B cell (primary cell): ENCODE measurements at regions not wholly inside any gene's neighbourhood (a gene's known extent, or its start where the extent isn't known, plus 50 kb on each side); places are given as distances from the start of the nearest gene placed in this dataset.

Source experiments
- ATAC-seq: fragments of 200-7000 bp; cut with Tn5 transposase; one replicate; pipeline ENCODE4 v1.10.0; 2021; ENCODE audit warnings: low read depth, mild to moderate bottlenecking, moderate number of reproducible peaks, moderate library complexity
- CTCF ChIA-PET: fragments of 350-600 bp; sonication (Branson Sonifier 250); formaldehyde crosslinking; loops from one replicate; lab custom pipeline; 2021; ENCODE audit warnings: antibody characterized with exemption, inconsistent platforms; lab: Charles Lee
- POLR2A ChIA-PET: fragments of 350-600 bp; sonication (Branson Sonifier 250); formaldehyde crosslinking; loops from one replicate; lab custom pipeline; 2021; ENCODE audit warnings: antibody characterized with exemption; lab: Charles Lee
- DNase-seq: peaks from one replicate; pipeline ENCODE4 v3.0.0; 2013
- H2AFZ ChIP-seq: 2 replicates; pipeline ENCODE4 v1.6.1; 2012; ENCODE audit warnings: mild to moderate bottlenecking, low read depth, low read length; ENCODE audit not compliant: insufficient read depth, poor library complexity, severe bottlenecking
- H3K27ac ChIP-seq, 2 donors: 1 replicate in 1 of 2; 2 replicates in 1 of 2; pipeline ENCODE4 v1.5.1; 2012 to 2013; ENCODE audit warnings: low read length in 2 of 2, mild to moderate bottlenecking in 2 of 2, moderate library complexity in 1 of 2
- H3K27me3 ChIP-seq, 4 experiments: fragments of 200-600 bp in 1 of 4; sonication (generic) in 1 of 4; replicated peaks in 1 of 4; 1 replicate in 2 of 4; 2 replicates in 2 of 4; pipeline versions ENCODE4 v1.6.1 to v1.7.0; 2013 to 2016; ENCODE audit warnings: low read length in 3 of 4, mild to moderate bottlenecking in 2 of 4, mixed read lengths in 1 of 4, moderate library complexity in 1 of 4; ENCODE audit not compliant: insufficient read depth in 4 of 4, control insufficient read depth in 3 of 4; ENCODE audit errors: control extremely low read depth in 1 of 4
- H3K36me3 ChIP-seq, 2 experiments: replicated peaks in 1 of 2; 1 replicate in 1 of 2; 2 replicates in 1 of 2; pipeline versions ENCODE4 v1.6.1 to v1.7.1; 2013; ENCODE audit warnings: low read length in 1 of 2; ENCODE audit not compliant: insufficient read depth in 2 of 2, control insufficient read depth in 1 of 2; ENCODE audit errors: control extremely low read depth in 1 of 2, extremely low read depth in 1 of 2
- H3K4me1 ChIP-seq, 2 donors: fragments of 200-600 bp in 1 of 2; sonication (generic) in 1 of 2; 1 replicate in 1 of 2; 2 replicates in 1 of 2; pipeline versions ENCODE4 v1.5.1 to v1.6.1; 2013 to 2017; ENCODE audit warnings: low read length in 2 of 2; ENCODE audit not compliant: control insufficient read depth in 2 of 2, insufficient read depth in 2 of 2
- H3K4me2 ChIP-seq: replicated peaks from 2 replicates; pipeline ENCODE3; 2012; ENCODE audit warnings: mild to moderate bottlenecking, low read depth, low read length; ENCODE audit not compliant: poor library complexity, severe bottlenecking
- H3K4me3 ChIP-seq, 5 experiments: fragments of 200-600 bp in 1 of 5; sonication (generic) in 1 of 5; 1 replicate in 3 of 5; 2 replicates in 2 of 5; pipeline versions ENCODE4 v1.5.1 to v1.7.0; 2011 to 2016; ENCODE audit warnings: low read length in 4 of 5, mild to moderate bottlenecking in 4 of 5, low read depth in 2 of 5, control low read depth in 1 of 5, moderate library complexity in 1 of 5; ENCODE audit not compliant: insufficient read depth in 1 of 5; ENCODE audit errors: control extremely low read depth in 1 of 5, extremely low read depth in 1 of 5
- H3K79me2 ChIP-seq: fragments of 200-600 bp; sonication (generic); one replicate; pipeline ENCODE4 v1.6.0; 2016; ENCODE audit warnings: low read length; ENCODE audit not compliant: control insufficient read depth, insufficient read depth
- H3K9ac ChIP-seq: fragments of 200-600 bp; sonication (generic); 2 replicates; pipeline ENCODE4 v1.6.1; 2017; ENCODE audit warnings: mild to moderate bottlenecking, low read length, moderate library complexity
- H3K9me3 ChIP-seq, 3 donors: one replicate each; pipeline versions ENCODE4 v1.6.1 to v1.7.1; 2013; ENCODE audit warnings: low read length in 2 of 3; ENCODE audit not compliant: control insufficient read depth in 2 of 3, insufficient read depth in 1 of 3; ENCODE audit errors: control extremely low read depth in 1 of 3
- H4K20me1 ChIP-seq: 2 replicates; pipeline ENCODE4 v1.6.0; 2012; ENCODE audit warnings: mild to moderate bottlenecking, low read length; ENCODE audit not compliant: insufficient read depth, control insufficient read depth, poor library complexity, severe bottlenecking
- H3K27ac Mint-ChIP-seq: one replicate; pipeline ENCODE4 v1.8.0; 2021; ENCODE audit warnings: mixed read lengths
- H3K27me3 Mint-ChIP-seq: one replicate; pipeline ENCODE4 v1.8.0; 2021; ENCODE audit warnings: mixed read lengths
- H3K4me1 Mint-ChIP-seq: one replicate; pipeline ENCODE4 v1.8.0; 2021; ENCODE audit warnings: mixed read lengths
- H3K4me3 Mint-ChIP-seq: one replicate; pipeline ENCODE4 v1.8.0; 2021; ENCODE audit warnings: mixed read lengths
- H3K9me3 Mint-ChIP-seq: one replicate; pipeline ENCODE4 v1.8.0; 2022; ENCODE audit warnings: mixed read lengths; ENCODE audit not compliant: insufficient read depth
- CTCF ChIP-seq: fragments of 200-600 bp; IDR thresholded peaks from one replicate; pipeline ENCODE4 v1.8.0; 2022; ENCODE audit warnings: antibody characterized with exemption, mild to moderate bottlenecking
- EZH2 ChIP-seq: IDR thresholded peaks from 2 replicates; pipeline ENCODE4 v1.6.1; 2012; ENCODE audit warnings: borderline replicate concordance, low read depth, mild to moderate bottlenecking, moderate library complexity, low read length; ENCODE audit not compliant: insufficient read depth, poor library complexity, severe bottlenecking
- WGBS: methylation state at CpG from one replicate; pipeline ENCODE4 v1.1.5; 2013; ENCODE audit warnings: missing lambda C conversion rate; ENCODE audit not compliant: insufficient coverage; 5-methylcytosine and 5-hydroxymethylcytosine counted together
- intact Hi-C: fragments of 100-400 bp; cut with micrococcal nuclease; formaldehyde crosslinking; loops from one replicate; pipeline ENCODE4 v1.10.0; 2022

GRCh38 chr4:181108237-181108636 lies 1135.0 kb upstream of the TENM3 start:
- Mint-ChIP-seq H3K27ac (no peak overlapping the region), H3K4me1 (no peaks in the 10 kb centered on the region), H3K27me3 (no peaks in the 10 kb centered on the region), H3K9me3 (no peaks in the 10 kb centered on the region), H3K4me3 (no peak overlapping the region)
- Histone ChIP-seq H3K4me1 (no peaks in the 10 kb centered on the region), H2AFZ (no peak overlapping the region), H3K27me3 (no peaks in the 10 kb centered on the region), H3K4me3 (no peak overlapping the region), H3K4me2 (no peak overlapping the region), H4K20me1 (no peaks in the 10 kb centered on the region), H3K27ac (no peak overlapping the region), H3K36me3 (no peaks in the 10 kb centered on the region), H3K79me2 (no peaks in the 10 kb centered on the region), H3K9ac (no peak overlapping the region), H3K9me3 (peaks cover 0 to 3% (median 0%) of the 10 kb centered on the region in 3 donors)
- POLR2A ChIA-PET, result no interaction called here
- TF ChIP-seq CTCF, result no peak
- no peak for TF ChIP-seq EZH2
- WGBS, result 69% methylated on average over 2 of the region's 3 CpGs
- DNase-seq, result no peak
- intact Hi-C loops, result no loop called here
- CTCF ChIA-PET, result no interaction called here
- no peak for ATAC-seq

DNA sequence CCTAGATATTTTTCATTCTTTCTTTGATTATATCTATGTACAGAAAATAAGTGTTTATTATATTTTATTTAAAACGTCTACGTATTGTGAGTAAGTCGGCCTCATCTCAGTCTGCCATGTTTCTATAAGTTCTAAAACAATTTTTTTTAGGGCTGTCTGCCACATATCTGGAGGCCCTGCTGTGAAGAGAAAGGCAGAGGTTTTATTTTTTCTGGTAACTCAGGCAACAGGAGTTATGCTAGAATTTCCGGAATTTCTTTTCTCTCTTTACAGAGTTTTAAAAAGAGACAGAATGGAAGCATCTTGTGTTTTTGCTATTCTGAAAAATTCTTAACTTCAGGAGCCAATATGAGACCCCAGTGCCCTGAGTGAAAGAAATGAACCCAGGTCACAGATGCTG lies 1124.0 kb upstream of the TENM3 start:
- intact Hi-C loops, result no loop called here
- TF ChIP-seq CTCF, result no peak
- TF ChIP-seq EZH2, result no peak
- no peaks in the 10 kb centered on the region for H3K36me3 ChIP-seq
- no peak overlapping the region for H3K27ac ChIP-seq
- H3K4me1 ChIP-seq, result no peaks in the 10 kb centered on the region
- ATAC-seq (no peak), DNase-seq (no peak)
- no peaks in the 10 kb centered on the region for H3K4me1 Mint-ChIP-seq
- H3K27ac Mint-ChIP-seq, result no peak overlapping the region
- H3K79me2 ChIP-seq, result no peaks in the 10 kb centered on the region
- ChIA-PET CTCF (no interaction called here), POLR2A (no interaction called here)
- no peaks in the 10 kb centered on the region for H3K9me3 ChIP-seq
- no CpG with 5 or more reads among the region's 4 CpGs for WGBS
- no peak overlapping the region for H3K9ac ChIP-seq
- no peak overlapping the region for H3K4me3 ChIP-seq
- H3K4me2 ChIP-seq, result no peak overlapping the region
- H2AFZ ChIP-seq, result no peak overlapping the region
- H3K27me3 Mint-ChIP-seq, result no peaks in the 10 kb centered on the region
- no peaks in the 10 kb centered on the region for H3K9me3 Mint-ChIP-seq
- H4K20me1 ChIP-seq, result no peaks in the 10 kb centered on the region
- H3K27me3 ChIP-seq, result no peaks in the 10 kb centered on the region
- H3K4me3 Mint-ChIP-seq, result no peak overlapping the region
